Effector memory CD4-positive, alpha-beta T cell (primary cell): ENCODE measurements at regions not wholly inside any gene's neighbourhood (a gene's known extent, or its start where the extent isn't known, plus 50 kb on each side); places are given as distances from the start of the nearest gene placed in this dataset.
A peak's percentile ranks its signal among the peaks of the same experiment; 100 is the strongest.
"Not testable (repeated sequence)": the region's sequence is repeated elsewhere in the genome, so short reads cannot be mapped to it uniquely, and the experiment has no call there.

Experiments
- DNase-seq, 3 donors: peaks; one replicate each; pipeline ENCODE4 v3.0.0-alpha.2; 2020
- H3K27ac ChIP-seq: 2 replicates; pipeline ENCODE4 v1.7.0; 2013; ENCODE audit warnings: mild to moderate bottlenecking, low read length, moderate library complexity; ENCODE audit not compliant: insufficient read depth, poor library complexity, severe bottlenecking
- H3K27me3 ChIP-seq: replicated peaks from 2 replicates; pipeline ENCODE4 v1.7.0; 2013; ENCODE audit warnings: mild to moderate bottlenecking, low read length; ENCODE audit not compliant: insufficient read depth, control insufficient read depth, poor library complexity, severe bottlenecking
- H3K36me3 ChIP-seq: 2 replicates; pipeline ENCODE4 v1.7.0; 2013; ENCODE audit warnings: mild to moderate bottlenecking, low read length, moderate library complexity; ENCODE audit not compliant: control insufficient read depth, insufficient read depth
- H3K4me1 ChIP-seq: 2 replicates; pipeline ENCODE4 v1.7.0; 2013; ENCODE audit warnings: low read length, mild to moderate bottlenecking; ENCODE audit not compliant: control insufficient read depth, insufficient read depth, poor library complexity, severe bottlenecking
- H3K4me3 ChIP-seq: 2 replicates; pipeline ENCODE4 v1.7.0; 2013; ENCODE audit warnings: low read length, low read depth, mild to moderate bottlenecking; ENCODE audit not compliant: insufficient read depth, poor library complexity, severe bottlenecking
- H3K9me3 ChIP-seq: 2 replicates; pipeline ENCODE4 v1.7.0; 2013; ENCODE audit warnings: mild to moderate bottlenecking, low read length, moderate library complexity; ENCODE audit not compliant: control insufficient read depth

- H3K36me3 ChIP-seq, result no peaks in the 10 kb centered on the region
- DNase-seq, result no peak
- H3K27me3 ChIP-seq, result no peaks in the 10 kb centered on the region
- no peaks in the 10 kb centered on the region for H3K9me3 ChIP-seq
- peaks cover 71% of the 10 kb centered on the region for H3K4me1 ChIP-seq
- peak overlapping the region; percentile 23 for H3K27ac ChIP-seq
- no peak overlapping the region for H3K4me3 ChIP-seq
Measured at GRCh38 chr22:22821340-22821739, 66.3 kb upstream of the IGLL5 start.

GRCh38 chr22:22822106-22822505 is 65.5 kb upstream of the IGLL5 start:
- no peak for DNase-seq
- H3K4me3 ChIP-seq, result no peak overlapping the region
- H3K9me3 ChIP-seq, result no peaks in the 10 kb centered on the region
- peak overlapping the region; percentile 51 for H3K27ac ChIP-seq
- H3K27me3 ChIP-seq, result no peaks in the 10 kb centered on the region
- peaks cover 64% of the 10 kb centered on the region for H3K4me1 ChIP-seq
- no peaks in the 10 kb centered on the region for H3K36me3 ChIP-seq

- Histone ChIP-seq H3K27ac (peak overlapping the region; percentile 51), H3K4me1 (peaks cover 60% of the 10 kb centered on the region)
- not testable (repeated sequence) for DNase-seq, H3K4me3 ChIP-seq, H3K27me3 ChIP-seq, H3K36me3 ChIP-seq, H3K9me3 ChIP-seq
Measured at GRCh38 chr22:22822553-22822952, 65.1 kb upstream of the IGLL5 start.

GRCh38 chr22:22823131-22823810 is 64.3 kb upstream of the IGLL5 start:
- Histone ChIP-seq H3K4me3 (no peak overlapping the region), H3K27ac (peak overlapping the region; percentile 22), H3K9me3 (no peaks in the 10 kb centered on the region), H3K27me3 (no peaks in the 10 kb centered on the region), H3K4me1 (peaks cover 54% of the 10 kb centered on the region), H3K36me3 (no peaks in the 10 kb centered on the region)
- no peak for DNase-seq

GRCh38 chr22:22824340-22825212 is 63.0 kb upstream of the IGLL5 start:
- Histone ChIP-seq H3K27ac (no peak overlapping the region), H3K4me1 (peaks cover 41% of the 10 kb centered on the region), H3K36me3 (no peaks in the 10 kb centered on the region), H3K9me3 (no peaks in the 10 kb centered on the region), H3K27me3 (no peaks in the 10 kb centered on the region), H3K4me3 (no peak overlapping the region)
- DNase-seq, result no peak

- no peak overlapping the region for H3K4me3 ChIP-seq
- H3K27ac ChIP-seq, result no peak overlapping the region
- H3K4me1 ChIP-seq, result peaks cover 34% of the 10 kb centered on the region
- no peaks in the 10 kb centered on the region for H3K36me3 ChIP-seq
- no peaks in the 10 kb centered on the region for H3K9me3 ChIP-seq
- H3K27me3 ChIP-seq, result no peaks in the 10 kb centered on the region
- DNase-seq, result no peak
Measured at GRCh38 chr22:22825213-22825593, 62.4 kb upstream of the IGLL5 start.

- DNase-seq, result no peak
- Histone ChIP-seq H3K27me3 (no peaks in the 10 kb centered on the region), H3K36me3 (no peaks in the 10 kb centered on the region), H3K4me3 (no peak overlapping the region), H3K4me1 (peaks cover 15% of the 10 kb centered on the region), H3K9me3 (no peaks in the 10 kb centered on the region), H3K27ac (no peak overlapping the region)
Measured at GRCh38 chr22:22827187-22827939, 60.3 kb upstream of the IGLL5 start.

- no peak overlapping the region for H3K4me3 ChIP-seq
- no peak overlapping the region for H3K27ac ChIP-seq
- no peaks in the 10 kb centered on the region for H3K9me3 ChIP-seq
- no peak for DNase-seq
- H3K4me1 ChIP-seq, result no peaks in the 10 kb centered on the region
- no peaks in the 10 kb centered on the region for H3K36me3 ChIP-seq
- no peaks in the 10 kb centered on the region for H3K27me3 ChIP-seq
Measured at GRCh38 chr22:22830193-22830592, 57.4 kb upstream of the IGLL5 start.

- Histone ChIP-seq H3K27ac (no peak overlapping the region), H3K9me3 (no peaks in the 10 kb centered on the region), H3K4me1 (no peaks in the 10 kb centered on the region), H3K27me3 (no peaks in the 10 kb centered on the region), H3K4me3 (no peak overlapping the region), H3K36me3 (no peaks in the 10 kb centered on the region)
- DNase-seq, result no peak
Measured at GRCh38 chr22:22830957-22831688, 56.5 kb upstream of the IGLL5 start.
